Stimulated activated naive CD8-positive, alpha-beta T cell treated with anti-CD3 and anti-CD28 coated beads, Interleukin-15, amount 100 ng/mL, for 72 hours (primary cell): ENCODE measurements at regions not wholly inside any gene's neighbourhood (a gene's known extent, or its start where the extent isn't known, plus 50 kb on each side); places are given as distances from the start of the nearest gene placed in this dataset.

ENCODE experiments used
- ATAC-seq: fragments of 150-1000 bp; cut with Tn5 transposase; 2 replicates; pipeline ENCODE4 v1.10.0; 2021; ENCODE audit warnings: mild to moderate bottlenecking, moderate library complexity
- DNase-seq, 2 donors: peaks; one replicate each; pipeline ENCODE4 v3.0.0; 2021 to 2022
- H3K27ac Mint-ChIP-seq, 2 donors: one replicate each; pipeline ENCODE4 v1.8.0; 2022; ENCODE audit warnings: mild to moderate bottlenecking in 2 of 2, mixed read lengths in 2 of 2, moderate library complexity in 2 of 2
- H3K27me3 Mint-ChIP-seq: one replicate; pipeline ENCODE4 v1.8.0; 2022; ENCODE audit warnings: mixed read lengths
- H3K4me1 Mint-ChIP-seq: one replicate; pipeline ENCODE4 v1.8.0; 2022; ENCODE audit warnings: mild to moderate bottlenecking, mixed read lengths
- H3K4me3 Mint-ChIP-seq, 2 donors: one replicate each; pipeline ENCODE4 v1.8.0; 2022; ENCODE audit warnings: mild to moderate bottlenecking in 2 of 2, mixed read lengths in 2 of 2, moderate library complexity in 1 of 2
- H3K9me3 Mint-ChIP-seq, 2 donors: one replicate each; pipeline ENCODE4 v1.8.0; 2022; ENCODE audit warnings: mixed read lengths in 2 of 2

DNA sequence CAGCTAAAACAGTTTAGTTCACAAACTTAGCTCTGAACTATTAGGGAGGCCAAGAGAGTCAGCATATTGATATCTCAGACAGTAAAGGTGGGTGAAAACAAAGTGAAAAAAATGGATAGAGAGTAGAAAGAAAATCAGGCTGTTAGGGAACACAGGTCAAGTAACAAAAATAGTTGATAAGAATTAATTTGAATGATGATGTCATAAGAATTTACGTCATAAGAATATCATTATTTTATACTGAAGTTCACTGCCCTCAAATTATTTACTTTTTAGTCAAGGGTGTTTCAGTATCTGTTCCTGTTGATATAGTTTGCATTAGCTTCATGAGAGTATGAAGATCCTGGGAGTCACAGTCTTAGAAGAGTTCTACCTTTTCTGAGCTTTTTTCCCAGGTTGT, 1134.6 kb downstream of the SI start:
- Mint-ChIP-seq H3K4me3 (no peak overlapping the region), H3K4me1 (no peaks in the 10 kb centered on the region), H3K27ac (no peak overlapping the region), H3K9me3 (peaks cover 11 to 27% of the 10 kb centered on the region in 2 donors), H3K27me3 (no peaks in the 10 kb centered on the region)
- no peak for DNase-seq
- no peak for ATAC-seq

DNA sequence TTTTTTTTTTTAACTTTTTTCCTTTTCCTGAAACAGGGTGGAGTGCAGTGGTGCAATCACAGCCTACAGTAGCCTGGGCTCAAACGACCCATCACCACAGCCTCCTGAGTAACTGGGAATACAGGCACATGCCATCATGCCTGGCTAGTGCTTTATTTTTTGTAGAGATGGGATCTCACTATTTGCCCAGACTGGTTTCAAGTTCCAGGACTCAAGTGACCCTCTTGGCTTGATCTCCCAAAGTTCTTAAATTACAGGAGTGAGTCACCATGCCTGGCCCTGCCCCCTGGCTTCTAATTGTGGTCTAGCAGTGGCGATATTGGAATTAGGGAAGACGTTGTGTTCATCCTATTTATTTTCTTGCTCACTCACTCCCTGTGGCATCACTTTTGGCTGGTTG, 1138.4 kb downstream of the SI start:
- H3K4me3 Mint-ChIP-seq, result no peak overlapping the region
- H3K27me3 Mint-ChIP-seq, result no peaks in the 10 kb centered on the region
- DNase-seq (no peak), ATAC-seq (no peak)
- no peak overlapping the region for H3K27ac Mint-ChIP-seq
- no peaks in the 10 kb centered on the region for H3K4me1 Mint-ChIP-seq
- peaks cover 11 to 27% of the 10 kb centered on the region in 2 donors for H3K9me3 Mint-ChIP-seq

DNA sequence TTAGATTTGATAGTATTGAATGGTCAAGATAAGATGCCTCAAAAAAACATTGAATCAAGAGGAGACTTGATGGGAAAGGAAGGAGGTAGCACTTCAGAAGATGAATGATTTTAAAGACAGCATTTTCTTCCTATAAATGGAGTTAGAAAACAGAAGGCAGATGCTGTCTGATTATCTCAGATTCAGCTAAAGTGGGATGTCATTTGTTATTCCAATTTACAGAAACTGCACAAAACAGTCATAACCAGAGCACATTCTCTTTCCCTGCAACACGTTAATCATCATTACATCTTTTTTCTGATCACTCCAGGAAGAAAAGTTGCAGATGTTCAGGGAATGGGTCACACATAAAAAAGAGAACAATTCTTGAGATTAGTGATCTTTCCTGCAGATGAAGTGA, 1141.8 kb downstream of the SI start:
- H3K27ac Mint-ChIP-seq, result no peak overlapping the region
- ATAC-seq, result no peak
- no peaks in the 10 kb centered on the region for H3K27me3 Mint-ChIP-seq
- DNase-seq, result no peak
- H3K4me1 Mint-ChIP-seq, result no peaks in the 10 kb centered on the region
- peaks cover 6 to 18% of the 10 kb centered on the region in 2 donors for H3K9me3 Mint-ChIP-seq
- H3K4me3 Mint-ChIP-seq, result no peak overlapping the region

DNA sequence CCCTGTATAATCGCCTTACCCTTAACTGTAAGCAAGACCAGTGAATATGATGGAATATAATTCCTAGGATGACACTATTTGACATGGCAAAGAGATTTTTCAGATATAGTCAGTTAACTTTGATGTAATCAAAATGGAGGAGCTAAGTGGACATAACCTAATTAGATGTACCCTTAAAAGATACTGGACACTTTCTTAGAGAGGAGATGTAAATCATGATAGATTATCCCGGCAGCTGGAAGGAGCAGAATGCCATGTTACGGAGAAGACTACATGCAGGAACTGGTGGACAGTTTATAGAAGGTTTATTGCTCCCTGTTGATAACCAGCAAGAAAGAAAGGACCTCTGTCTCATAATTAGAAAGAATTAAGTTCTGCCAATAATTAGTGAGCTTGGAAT, 1142.9 kb downstream of the SI start:
- Mint-ChIP-seq H3K27ac (no peak overlapping the region), H3K27me3 (no peaks in the 10 kb centered on the region), H3K4me3 (no peak overlapping the region), H3K4me1 (no peaks in the 10 kb centered on the region), H3K9me3 (peaks cover 2 to 12% of the 10 kb centered on the region in 2 donors)
- ATAC-seq, result no peak
- DNase-seq, result no peak

DNA sequence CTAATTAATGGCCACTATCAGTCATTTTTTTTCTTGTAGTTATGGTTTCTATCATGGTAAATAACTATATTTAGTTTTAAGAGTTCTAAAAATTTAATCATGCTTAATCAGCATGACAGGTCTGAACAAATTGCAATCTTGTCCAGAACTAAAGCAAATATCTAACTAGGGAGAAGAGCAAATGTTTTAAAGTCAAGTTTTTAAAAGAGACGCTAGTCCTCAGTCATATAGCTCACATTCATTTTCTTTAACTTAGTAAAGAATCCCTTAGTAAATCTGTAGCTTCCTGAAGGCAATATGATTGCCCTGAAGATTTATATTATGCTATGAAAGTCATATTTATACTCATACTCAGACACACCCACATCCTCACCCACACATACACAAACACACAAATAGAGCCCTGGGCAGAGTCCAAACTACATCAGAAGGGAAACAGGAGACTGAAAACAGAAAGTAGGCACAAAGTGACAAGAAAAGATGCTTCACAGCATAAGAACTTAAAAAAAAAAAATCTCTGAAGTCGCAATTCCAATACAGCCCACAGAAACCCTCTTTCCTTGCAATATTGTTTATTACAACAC, 1149.1 kb downstream of the SI start:
- DNase-seq (no peak), ATAC-seq (no peak)
- peaks cover 5 to 12% of the 10 kb centered on the region in 2 donors for H3K9me3 Mint-ChIP-seq
- no peak overlapping the region for H3K4me3 Mint-ChIP-seq
- no peak overlapping the region for H3K27ac Mint-ChIP-seq
- no peaks in the 10 kb centered on the region for H3K27me3 Mint-ChIP-seq
- no peaks in the 10 kb centered on the region for H3K4me1 Mint-ChIP-seq

DNA sequence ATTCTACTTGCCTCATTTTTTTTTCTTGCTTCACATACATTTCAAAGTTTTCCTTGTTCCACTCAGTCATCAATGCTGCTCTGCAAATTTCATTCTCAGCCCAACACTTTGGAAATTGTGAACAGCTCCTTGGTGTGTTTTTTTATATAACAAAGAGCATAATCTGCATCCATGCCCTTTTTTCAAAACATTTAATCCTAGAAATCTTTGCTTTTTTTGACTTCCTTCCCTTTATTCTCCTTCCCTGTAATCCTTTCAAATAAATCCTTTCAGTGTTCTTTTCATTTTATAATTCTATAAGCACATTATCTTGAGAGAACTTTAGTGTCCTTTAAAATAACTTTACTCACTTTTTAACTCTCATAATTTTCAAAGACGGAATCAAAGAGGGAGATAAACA, 1150.8 kb downstream of the SI start:
- H3K9me3 Mint-ChIP-seq, result peaks cover 5 to 9% of the 10 kb centered on the region in 2 donors
- H3K27ac Mint-ChIP-seq, result no peak overlapping the region
- H3K27me3 Mint-ChIP-seq, result no peaks in the 10 kb centered on the region
- no peak for ATAC-seq
- no peaks in the 10 kb centered on the region for H3K4me1 Mint-ChIP-seq
- DNase-seq, result no peak
- H3K4me3 Mint-ChIP-seq, result no peak overlapping the region

DNA sequence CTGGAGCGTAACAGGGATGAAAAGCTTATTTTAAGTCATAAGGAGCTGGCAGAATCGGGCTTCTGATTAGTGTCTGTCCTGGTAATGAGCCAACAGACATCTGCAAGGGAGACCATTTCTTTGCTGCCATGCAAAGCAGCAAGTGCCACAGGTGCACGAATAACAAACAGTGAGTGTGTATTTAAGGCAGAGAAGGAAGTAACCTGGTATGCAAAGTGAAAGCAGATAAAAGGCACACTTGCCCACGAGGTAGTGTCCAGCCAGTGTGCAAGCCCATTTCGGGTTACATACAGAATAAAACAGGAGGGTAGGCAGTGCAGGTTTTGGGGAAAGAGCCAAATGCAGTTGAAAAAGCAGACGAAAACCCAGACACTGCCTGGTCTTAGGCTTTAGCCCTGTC, 1153.7 kb downstream of the SI start:
- no peaks in the 10 kb centered on the region for H3K4me1 Mint-ChIP-seq
- ATAC-seq (no peak), DNase-seq (no peak)
- H3K27ac Mint-ChIP-seq, result no peak overlapping the region
- peaks cover 5 to 9% of the 10 kb centered on the region in 2 donors for H3K9me3 Mint-ChIP-seq
- H3K4me3 Mint-ChIP-seq, result no peak overlapping the region
- H3K27me3 Mint-ChIP-seq, result no peaks in the 10 kb centered on the region

DNA sequence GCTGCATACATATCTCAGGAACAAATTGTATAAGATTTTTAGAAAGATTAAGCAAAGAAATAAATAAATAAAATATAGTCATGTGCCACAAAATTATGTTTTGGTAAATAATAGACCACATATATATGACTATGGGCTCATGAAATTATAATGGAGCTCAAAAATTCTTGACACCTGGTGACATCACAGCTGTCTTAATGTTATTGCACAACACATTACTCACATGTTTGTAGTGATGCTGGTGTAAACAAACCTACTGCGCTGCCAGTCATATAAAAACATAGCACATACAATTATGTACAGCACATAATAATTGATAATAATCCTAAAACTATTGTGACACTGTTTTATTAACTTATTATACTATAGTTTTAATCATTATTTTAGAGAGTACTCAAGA, 1159.1 kb downstream of the SI start:
- H3K27me3 Mint-ChIP-seq, result no peaks in the 10 kb centered on the region
- ATAC-seq (no peak), DNase-seq (no peak)
- H3K4me3 Mint-ChIP-seq, result no peak overlapping the region
- no peaks in the 10 kb centered on the region for H3K4me1 Mint-ChIP-seq
- no peak overlapping the region for H3K27ac Mint-ChIP-seq
- H3K9me3 Mint-ChIP-seq, result peaks cover 0 to 6% of the 10 kb centered on the region in 2 donors

DNA sequence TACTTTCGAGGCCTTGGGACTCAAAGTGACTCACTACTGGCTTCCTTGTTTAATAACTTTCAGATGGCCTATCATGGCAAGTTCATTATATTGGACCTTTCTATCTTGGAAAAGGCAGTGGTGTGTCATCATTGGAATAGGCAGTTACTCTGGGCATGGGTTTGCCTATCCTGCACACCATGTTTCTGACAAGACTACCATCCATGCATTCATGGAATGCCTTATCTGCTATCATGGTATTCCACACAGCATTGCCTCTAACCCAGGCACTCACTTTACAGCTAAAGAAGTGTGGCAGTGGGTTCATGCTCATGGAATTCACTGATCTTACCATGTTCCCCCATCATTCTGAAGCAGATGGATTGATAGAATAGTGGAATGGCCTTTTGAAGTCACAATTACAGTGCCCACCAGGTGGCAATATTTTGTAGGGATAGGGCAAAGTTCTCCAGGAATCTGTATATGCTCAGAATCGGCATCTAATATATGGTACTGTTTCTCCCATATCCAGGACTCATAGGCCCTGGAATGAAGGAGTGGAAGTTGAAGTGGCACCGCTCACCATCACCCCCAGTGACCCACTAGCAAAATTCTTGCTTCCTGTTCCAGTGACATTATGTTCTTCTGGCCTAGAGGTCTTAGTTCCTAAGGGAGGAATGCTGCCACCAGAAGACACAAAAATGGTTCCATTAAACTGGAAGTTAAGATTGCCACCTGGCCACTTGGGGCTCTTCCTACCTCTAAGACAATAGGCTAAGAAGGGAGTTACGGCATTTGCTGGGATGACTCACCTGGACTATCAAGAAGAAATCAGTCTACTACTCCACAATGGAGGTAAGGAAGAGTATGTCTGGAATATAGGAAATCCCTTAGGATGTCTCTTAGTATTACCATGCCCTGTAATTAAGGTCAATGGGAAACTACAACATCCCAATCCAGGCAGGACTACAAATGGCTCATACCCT, 1161.4 kb downstream of the SI start:
- peaks cover 0 to 6% of the 10 kb centered on the region in 2 donors for H3K9me3 Mint-ChIP-seq
- no peak for ATAC-seq

DNA sequence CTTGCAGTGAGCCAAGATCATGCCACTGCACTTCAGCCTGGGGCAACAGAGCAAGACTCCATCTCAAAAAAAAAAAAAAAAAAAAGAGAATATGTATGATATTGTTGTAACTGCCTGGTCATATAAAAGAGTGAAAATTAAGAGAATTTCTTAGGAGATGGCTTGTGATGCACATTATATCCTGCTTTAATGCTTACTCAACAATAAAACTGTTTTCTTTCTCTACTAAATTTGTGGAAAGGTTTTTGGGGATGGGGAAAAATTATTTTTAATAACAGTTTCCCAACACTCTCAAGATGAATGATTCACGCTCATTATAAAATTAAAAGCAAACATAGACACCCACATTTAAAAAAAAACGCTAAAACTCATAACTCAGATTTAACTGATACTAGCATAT, 1163.0 kb downstream of the SI start:
- no peaks in the 10 kb centered on the region for H3K4me1 Mint-ChIP-seq
- H3K9me3 Mint-ChIP-seq, result peaks cover 0 to 6% of the 10 kb centered on the region in 2 donors
- no peak overlapping the region for H3K4me3 Mint-ChIP-seq

More for the DNA sequence above, 1161.4 kb downstream of the SI start:
- no peak for DNase-seq
- Mint-ChIP-seq H3K4me3 (no peak overlapping the region), H3K27ac (no peak overlapping the region), H3K4me1 (no peaks in the 10 kb centered on the region), H3K27me3 (no peaks in the 10 kb centered on the region)

DNA sequence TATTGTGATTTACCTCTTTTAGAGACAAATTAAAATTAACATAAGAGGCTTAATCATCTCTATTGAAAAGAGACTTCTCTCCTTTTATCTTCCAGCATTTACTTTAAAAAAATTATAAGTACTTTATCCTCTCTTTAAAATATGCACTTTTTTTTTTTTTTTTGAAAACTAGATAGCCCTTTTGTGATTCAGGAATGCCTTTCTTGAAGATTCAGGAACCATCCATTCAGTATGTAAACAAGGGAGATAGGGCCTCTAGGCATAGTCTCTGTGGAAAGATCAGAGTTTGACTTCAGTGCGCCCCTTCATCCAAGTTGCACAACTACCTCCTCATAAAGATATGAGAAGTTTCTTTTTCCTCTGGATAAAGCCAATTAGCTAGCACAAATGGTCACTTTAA, 1163.7 kb downstream of the SI start:
- no peak overlapping the region for H3K27ac Mint-ChIP-seq
- H3K4me3 Mint-ChIP-seq, result no peak overlapping the region
- peaks cover 0 to 6% of the 10 kb centered on the region in 2 donors for H3K9me3 Mint-ChIP-seq
- H3K27me3 Mint-ChIP-seq, result no peaks in the 10 kb centered on the region
- ATAC-seq (no peak), DNase-seq (no peak)
- no peaks in the 10 kb centered on the region for H3K4me1 Mint-ChIP-seq

More for the DNA sequence above, 1163.0 kb downstream of the SI start:
- no peak for ATAC-seq
- no peaks in the 10 kb centered on the region for H3K27me3 Mint-ChIP-seq
- H3K27ac Mint-ChIP-seq, result no peak overlapping the region
- DNase-seq, result no peak

DNA sequence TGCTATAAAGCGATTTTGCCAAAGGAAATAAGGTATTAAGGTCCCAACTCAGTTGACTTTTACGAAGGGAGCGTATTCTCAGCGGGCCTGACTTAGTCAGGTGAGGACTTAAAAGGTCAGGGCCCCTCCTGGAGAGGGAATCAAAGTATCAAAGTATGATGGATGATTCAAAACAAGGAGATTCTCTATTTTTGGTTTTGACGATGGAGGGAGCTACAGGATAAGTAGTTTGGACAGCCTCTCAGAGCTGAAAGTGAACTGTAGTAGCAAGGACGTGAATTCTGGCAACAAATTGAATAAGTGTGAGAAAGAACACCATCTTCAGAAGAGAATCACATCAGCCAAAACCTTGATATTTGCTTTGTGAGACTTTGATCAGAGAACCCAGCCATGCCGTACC, 1186.5 kb downstream of the SI start:
- no peaks in the 10 kb centered on the region for H3K27me3 Mint-ChIP-seq
- ATAC-seq, result no peak
- no peak overlapping the region for H3K4me3 Mint-ChIP-seq
- H3K27ac Mint-ChIP-seq, result no peak overlapping the region
- H3K4me1 Mint-ChIP-seq, result no peaks in the 10 kb centered on the region
- DNase-seq, result no peak
- H3K9me3 Mint-ChIP-seq, result peaks cover 13 to 14% of the 10 kb centered on the region in 2 donors

DNA sequence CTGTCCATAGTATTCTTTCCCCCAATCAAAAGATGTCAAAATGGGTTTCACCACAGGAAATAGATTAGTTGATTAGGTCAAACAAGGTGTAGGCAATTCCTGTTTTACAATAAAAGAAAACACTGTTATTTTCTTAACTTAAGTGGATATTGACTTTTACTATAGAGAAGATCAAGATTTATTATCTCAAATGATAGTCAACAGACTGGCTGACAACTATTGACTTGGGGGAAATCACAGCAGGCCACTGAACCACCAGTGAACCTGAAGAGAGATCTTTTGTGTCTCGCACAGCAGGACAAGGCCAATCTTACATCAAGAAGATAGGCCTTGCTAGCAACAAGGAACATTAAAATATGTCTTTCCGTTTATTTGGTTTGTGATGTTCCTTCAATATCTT, 1187.6 kb downstream of the SI start:
- H3K27ac Mint-ChIP-seq, result no peak overlapping the region
- H3K27me3 Mint-ChIP-seq, result no peaks in the 10 kb centered on the region
- peaks cover 6 to 9% of the 10 kb centered on the region in 2 donors for H3K9me3 Mint-ChIP-seq
- ATAC-seq (no peak), DNase-seq (no peak)
- H3K4me3 Mint-ChIP-seq, result no peak overlapping the region
- no peaks in the 10 kb centered on the region for H3K4me1 Mint-ChIP-seq

DNA sequence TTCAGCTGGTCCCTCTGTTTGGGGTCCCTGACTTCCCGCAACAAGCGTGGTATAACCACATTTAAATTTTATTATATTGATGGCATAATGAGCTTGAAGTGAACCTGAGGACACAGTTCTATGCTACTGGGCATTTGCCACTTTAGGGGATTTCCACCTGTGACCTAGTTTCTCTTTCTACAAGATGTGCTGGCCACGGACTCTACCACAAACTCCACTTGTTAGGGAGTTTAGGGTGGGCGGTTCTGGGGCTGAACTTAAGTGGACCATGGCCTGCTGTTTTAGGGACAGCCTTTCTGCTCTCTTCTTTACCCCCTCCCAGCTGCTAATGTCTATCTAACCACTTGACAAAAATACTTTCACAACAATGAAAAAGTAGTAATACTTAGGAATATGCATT, 1199.1 kb downstream of the SI start:
- H3K9me3 Mint-ChIP-seq, result peaks cover 23 to 24% of the 10 kb centered on the region in 2 donors
- H3K4me1 Mint-ChIP-seq, result no peaks in the 10 kb centered on the region

DNA sequence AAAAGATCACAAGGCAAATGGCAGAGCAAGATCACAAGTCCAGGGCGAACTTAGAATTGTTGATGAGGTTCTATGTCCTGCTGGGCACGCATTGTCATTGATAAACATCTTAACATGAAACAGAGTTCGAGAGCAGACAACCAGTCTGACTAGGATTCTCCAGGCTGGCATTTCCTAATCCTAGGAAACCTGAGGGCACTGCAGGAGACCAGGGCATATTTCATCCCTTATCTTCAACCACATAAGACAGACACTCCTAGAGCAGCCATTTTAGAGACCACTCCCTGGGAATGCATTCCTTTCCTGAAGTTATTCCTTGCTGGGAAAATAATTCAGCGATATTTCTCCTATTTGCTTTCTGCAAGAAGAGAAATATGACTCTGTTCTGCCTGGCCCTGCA, 1199.9 kb downstream of the SI start:
- Mint-ChIP-seq H3K27ac (no peak overlapping the region), H3K4me3 (no peak overlapping the region)

More for the DNA sequence above, 1199.1 kb downstream of the SI start:
- ATAC-seq, result no peak
- no peaks in the 10 kb centered on the region for H3K27me3 Mint-ChIP-seq
- no peak for DNase-seq
- no peak overlapping the region for H3K27ac Mint-ChIP-seq
- no peak overlapping the region for H3K4me3 Mint-ChIP-seq

DNA sequence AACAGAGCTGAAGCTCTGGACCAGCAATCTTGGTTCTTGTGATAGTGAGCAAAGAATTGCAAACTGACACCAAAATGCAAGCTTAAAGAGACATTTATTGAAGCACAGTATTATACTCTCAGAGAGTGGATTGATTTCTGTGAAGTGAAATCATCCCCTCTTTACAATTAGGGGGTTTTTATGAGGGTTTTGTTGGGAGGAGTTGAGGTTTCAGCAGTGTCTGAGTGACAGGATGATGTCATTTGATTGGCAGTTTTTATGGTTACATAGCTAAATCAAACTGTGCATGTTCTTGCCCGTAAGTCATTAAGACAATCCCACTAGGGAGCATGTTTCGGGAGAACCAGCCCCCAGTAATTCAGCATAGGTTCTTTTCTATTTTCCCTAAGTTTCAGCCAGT, 1200.5 kb downstream of the SI start:
- no peak for ATAC-seq
- no peak overlapping the region for H3K4me3 Mint-ChIP-seq

More for the DNA sequence above, 1199.9 kb downstream of the SI start:
- peaks cover 23 to 24% of the 10 kb centered on the region in 2 donors for H3K9me3 Mint-ChIP-seq
- ATAC-seq (no peak), DNase-seq (no peak)
- H3K27me3 Mint-ChIP-seq, result no peaks in the 10 kb centered on the region
- no peaks in the 10 kb centered on the region for H3K4me1 Mint-ChIP-seq

More for the DNA sequence above, 1200.5 kb downstream of the SI start:
- Mint-ChIP-seq H3K27me3 (no peaks in the 10 kb centered on the region), H3K9me3 (peaks cover 23 to 24% of the 10 kb centered on the region in 2 donors), H3K4me1 (no peaks in the 10 kb centered on the region), H3K27ac (no peak overlapping the region)
- DNase-seq, result no peak
